ENCODE measurements at regions not wholly inside any gene's neighbourhood (a gene's known extent, or its start where the extent isn't known, plus 50 kb on each side); places are given as distances from the start of the nearest gene placed in this dataset.

DNA sequence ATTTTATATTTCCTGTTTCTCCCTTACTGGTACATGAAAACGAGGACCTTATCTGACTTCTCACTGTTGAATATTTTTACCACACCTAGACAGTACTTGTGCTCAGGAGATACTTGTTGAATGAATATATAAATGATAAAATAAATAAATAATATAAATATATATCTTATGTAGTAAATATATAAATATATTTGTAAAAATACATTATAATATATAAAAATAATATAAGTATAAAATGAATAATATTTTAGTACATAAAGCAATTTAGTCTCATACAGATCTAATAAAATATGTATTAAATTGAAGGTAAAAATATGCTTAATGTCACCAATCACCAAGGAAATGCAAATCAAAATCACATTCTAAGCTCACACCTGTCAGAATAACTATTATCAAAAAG lies 360.6 kb downstream of the EFNA5 start:
- DNase-seq (ENCODE audit: low spot score): no peak
- Histone ChIP-seq H3K9me3 (no peaks in the 10 kb centered on the region), H3K27me3 (no peaks in the 10 kb centered on the region), H3K36me3 (no peaks in the 10 kb centered on the region), H3K27ac (no peak overlapping the region), H3K4me1 (peaks cover 0 to 5% of the 10 kb centered on the region in 2 donors), H3K4me3 (no peak overlapping the region)
- TF ChIP-seq, protein P1, sequence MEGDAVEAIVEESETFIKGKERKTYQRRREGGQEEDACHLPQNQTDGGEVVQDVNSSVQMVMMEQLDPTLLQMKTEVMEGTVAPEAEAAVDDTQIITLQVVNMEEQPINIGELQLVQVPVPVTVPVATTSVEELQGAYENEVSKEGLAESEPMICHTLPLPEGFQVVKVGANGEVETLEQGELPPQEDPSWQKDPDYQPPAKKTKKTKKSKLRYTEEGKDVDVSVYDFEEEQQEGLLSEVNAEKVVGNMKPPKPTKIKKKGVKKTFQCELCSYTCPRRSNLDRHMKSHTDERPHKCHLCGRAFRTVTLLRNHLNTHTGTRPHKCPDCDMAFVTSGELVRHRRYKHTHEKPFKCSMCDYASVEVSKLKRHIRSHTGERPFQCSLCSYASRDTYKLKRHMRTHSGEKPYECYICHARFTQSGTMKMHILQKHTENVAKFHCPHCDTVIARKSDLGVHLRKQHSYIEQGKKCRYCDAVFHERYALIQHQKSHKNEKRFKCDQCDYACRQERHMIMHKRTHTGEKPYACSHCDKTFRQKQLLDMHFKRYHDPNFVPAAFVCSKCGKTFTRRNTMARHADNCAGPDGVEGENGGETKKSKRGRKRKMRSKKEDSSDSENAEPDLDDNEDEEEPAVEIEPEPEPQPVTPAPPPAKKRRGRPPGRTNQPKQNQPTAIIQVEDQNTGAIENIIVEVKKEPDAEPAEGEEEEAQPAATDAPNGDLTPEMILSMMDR (IDR thresholded peaks at IDR 0.05): no peak

DNA sequence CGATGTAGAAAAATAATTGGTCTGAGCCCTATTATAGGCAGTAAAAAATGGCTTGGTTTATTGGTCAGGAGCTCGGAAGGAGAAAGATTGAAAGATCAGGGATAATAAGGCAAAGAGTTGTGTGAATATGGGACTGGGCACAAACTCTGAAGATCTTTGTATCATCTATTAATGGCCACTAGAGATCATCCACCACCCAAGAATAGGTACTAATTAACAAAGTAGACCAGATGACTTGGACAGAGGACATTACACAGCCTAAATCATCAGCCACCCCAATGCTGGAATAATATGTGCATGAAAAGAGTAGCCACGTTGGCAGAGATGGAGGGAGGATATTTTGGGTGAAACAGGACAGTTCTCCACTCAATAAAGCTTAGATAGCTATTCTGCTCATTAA lies 364.1 kb downstream of the EFNA5 start:
- Histone ChIP-seq H3K27me3 (no peaks in the 10 kb centered on the region), H3K27ac (no peak overlapping the region), H3K4me3 (no peak overlapping the region), H3K36me3 (no peaks in the 10 kb centered on the region), H3K4me1 (no peaks in the 10 kb centered on the region), H3K9me3 (no peaks in the 10 kb centered on the region)
- TF ChIP-seq, protein P1 (IDR thresholded peaks at IDR 0.05): no peak
- DNase-seq (ENCODE audit: low spot score): no peak

DNA sequence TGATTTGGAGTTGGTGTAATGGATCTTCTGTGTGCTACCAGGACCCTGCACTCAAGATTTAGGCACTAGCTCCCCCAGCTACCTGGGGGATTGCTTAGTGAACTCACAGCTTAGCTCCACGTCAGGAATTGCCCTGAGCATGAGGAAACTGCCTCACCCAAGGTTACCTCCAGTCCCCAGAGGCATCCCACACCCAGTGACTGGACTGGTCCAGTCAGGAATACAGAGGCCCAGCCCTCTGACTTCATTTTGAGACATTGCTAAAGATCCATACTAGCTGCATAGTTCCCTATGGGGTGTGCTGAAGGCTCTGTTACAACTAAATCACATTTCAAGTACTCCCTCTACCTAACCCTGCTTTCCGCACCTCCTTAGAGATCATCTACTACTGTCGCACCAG lies 364.7 kb downstream of the EFNA5 start:
- TF ChIP-seq, protein P1 (IDR thresholded peaks at IDR 0.05): no peak

GRCh38 chr5:107304684-107305083 lies 366.1 kb downstream of the EFNA5 start:
- no peak for DNase-seq (ENCODE audit: low spot score)
- no peaks in the 10 kb centered on the region for H3K9me3 ChIP-seq
- no peak overlapping the region for H3K4me3 ChIP-seq
- H3K36me3 ChIP-seq: no peaks in the 10 kb centered on the region
- TF ChIP-seq, protein P1 (IDR thresholded peaks at IDR 0.05): no peak
- no peaks in the 10 kb centered on the region for H3K4me1 ChIP-seq
- no peak overlapping the region for H3K27ac ChIP-seq
- no peaks in the 10 kb centered on the region for H3K27me3 ChIP-seq

More for the DNA sequence above, 364.7 kb downstream of the EFNA5 start:
- Histone ChIP-seq H3K4me1 (no peaks in the 10 kb centered on the region), H3K9me3 (no peaks in the 10 kb centered on the region), H3K27ac (no peak overlapping the region), H3K36me3 (no peaks in the 10 kb centered on the region), H3K4me3 (no peak overlapping the region), H3K27me3 (no peaks in the 10 kb centered on the region)
- no peak for DNase-seq (ENCODE audit: low spot score)

GRCh38 chr5:107303171-107303968 lies 367.4 kb downstream of the EFNA5 start:
- TF ChIP-seq, protein P1 (IDR thresholded peaks at IDR 0.05): no peak
- Histone ChIP-seq H3K4me3 (no peak overlapping the region), H3K27ac (no peak overlapping the region), H3K9me3 (no peaks in the 10 kb centered on the region), H3K36me3 (no peaks in the 10 kb centered on the region), H3K27me3 (no peaks in the 10 kb centered on the region), H3K4me1 (no peaks in the 10 kb centered on the region)
- DNase-seq (ENCODE audit: low spot score): no peak

- no peak overlapping the region for H3K27ac ChIP-seq
- H3K36me3 ChIP-seq: no peaks in the 10 kb centered on the region
- no peak for DNase-seq (ENCODE audit: low spot score)
- TF ChIP-seq, protein P1 (IDR thresholded peaks at IDR 0.05): no peak
- H3K27me3 ChIP-seq: no peaks in the 10 kb centered on the region
- H3K4me3 ChIP-seq: no peak overlapping the region
- H3K9me3 ChIP-seq: no peaks in the 10 kb centered on the region
- H3K4me1 ChIP-seq: no peaks in the 10 kb centered on the region
Measured at GRCh38 chr5:107302441-107302840, 368.3 kb downstream of the EFNA5 start.
